Astrocyte of the cerebellum (primary cell): ENCODE measurements at regions not wholly inside any gene's neighbourhood (a gene's known extent, or its start where the extent isn't known, plus 50 kb on each side); places are given as distances from the start of the nearest gene placed in this dataset.

ENCODE experiments used
- DNase-seq: peaks from one replicate; pipeline ENCODE4 v3.0.0-alpha.2; 2011; ENCODE audit warnings: low read depth
- H3K4me3 ChIP-seq: 2 replicates; pipeline ENCODE4 v1.5.1; 2011; ENCODE audit warnings: mild to moderate bottlenecking, low read depth, low read length, moderate library complexity
- CTCF ChIP-seq: IDR thresholded peaks from 2 replicates; pipeline ENCODE4 v1.5.1; 2012; ENCODE audit warnings: low read length, low read depth, moderate library complexity, mild to moderate bottlenecking; ENCODE audit errors: missing control alignments
- in situ Hi-C: cut with HindIII; loops from 2 replicates; pipeline ENCODE4 v1.10.0; 2017; ENCODE audit warnings: low sequenced_read_pairs

GRCh38 chr11:97637701-97638100, 1247.9 kb downstream of the JRKL start:
- H3K4me3 ChIP-seq, result no peak overlapping the region
- in situ Hi-C loops, result no loop called here
- no peak for DNase-seq
- TF ChIP-seq CTCF, result no peak

- in situ Hi-C loops, result no loop called here
- H3K4me3 ChIP-seq, result no peak overlapping the region
- no peak for DNase-seq
- no peak for TF ChIP-seq CTCF
Measured at GRCh38 chr11:97638641-97639224, 1248.9 kb downstream of the JRKL start.

GRCh38 chr11:97641988-97642387, 1252.2 kb downstream of the JRKL start:
- no peak overlapping the region for H3K4me3 ChIP-seq
- no peak for DNase-seq
- TF ChIP-seq CTCF, result no peak
- in situ Hi-C loops, result no loop called here

- no peak for TF ChIP-seq CTCF
- no peak for DNase-seq
- no peak overlapping the region for H3K4me3 ChIP-seq
- in situ Hi-C loops, result no loop called here
Measured at GRCh38 chr11:97645736-97646135, 1255.9 kb downstream of the JRKL start.

- DNase-seq, result no peak
- in situ Hi-C loops, result no loop called here
- no peak overlapping the region for H3K4me3 ChIP-seq
- TF ChIP-seq CTCF, result no peak
Measured at GRCh38 chr11:97656356-97656755, 1266.5 kb downstream of the JRKL start.

- DNase-seq, result no peak
- no peak for TF ChIP-seq CTCF
- H3K4me3 ChIP-seq, result no peak overlapping the region
- in situ Hi-C loops, result no loop called here
Measured at GRCh38 chr11:97657852-97658251, 1268.0 kb downstream of the JRKL start.

GRCh38 chr11:97667057-97667456, 1277.2 kb downstream of the JRKL start:
- no peak overlapping the region for H3K4me3 ChIP-seq
- no peak for TF ChIP-seq CTCF
- in situ Hi-C loops, result no loop called here
- DNase-seq, result no peak
